IPS DF 4.7 (cell line): ENCODE measurements at regions not wholly inside any gene's neighbourhood (a gene's known extent, or its start where the extent isn't known, plus 50 kb on each side); places are given as distances from the start of the nearest gene placed in this dataset.

Experiments
- DNase-seq: peaks from one replicate; pipeline ENCODE4 v3.0.0-alpha.2; 2013; ENCODE audit warnings: low spot score; ENCODE audit errors: extremely low read depth

GRCh38 chr11:70838198-70838597 is 414.2 kb downstream of the SHANK2 start:
- no peak for DNase-seq

GRCh38 chr11:70839851-70840250 is 412.5 kb downstream of the SHANK2 start:
- no peak for DNase-seq

GRCh38 chr11:70841264-70841663 is 411.1 kb downstream of the SHANK2 start:
- DNase-seq, result no peak

- no peak for DNase-seq
These were observed 410.1 kb downstream of the SHANK2 start for GRCh38 chr11:70842256-70842655.

GRCh38 chr11:70842701-70843100 is 409.7 kb downstream of the SHANK2 start:
- no peak for DNase-seq

GRCh38 chr11:70843906-70844305 is 408.5 kb downstream of the SHANK2 start:
- DNase-seq, result no peak

GRCh38 chr11:70844387-70844786 is 408.0 kb downstream of the SHANK2 start:
- DNase-seq, result no peak

GRCh38 chr11:70845591-70846041 is 406.8 kb downstream of the SHANK2 start:
- DNase-seq, result no peak

- DNase-seq, result no peak
These were observed 405.4 kb downstream of the SHANK2 start for GRCh38 chr11:70846781-70847655.

GRCh38 chr11:70848243-70848750 is 404.1 kb downstream of the SHANK2 start:
- no peak for DNase-seq

- no peak for DNase-seq
These were observed 403.3 kb downstream of the SHANK2 start for GRCh38 chr11:70849031-70849430.

- no peak for DNase-seq
These were observed 401.1 kb downstream of the SHANK2 start for GRCh38 chr11:70851308-70851707.

- DNase-seq, result no peak
These were observed 400.5 kb downstream of the SHANK2 start for GRCh38 chr11:70851907-70852306.

- DNase-seq, result no peak
These were observed 399.2 kb downstream of the SHANK2 start for GRCh38 chr11:70853068-70853769.

GRCh38 chr11:70853770-70854108 is 398.6 kb downstream of the SHANK2 start:
- no peak for DNase-seq

GRCh38 chr11:70854201-70854600 is 398.2 kb downstream of the SHANK2 start:
- DNase-seq, result no peak

- DNase-seq, result no peak
These were observed 397.3 kb downstream of the SHANK2 start for GRCh38 chr11:70854901-70855556.

GRCh38 chr11:70857894-70858293 is 394.5 kb downstream of the SHANK2 start:
- DNase-seq, result no peak

- DNase-seq, result no peak
These were observed 393.2 kb downstream of the SHANK2 start for GRCh38 chr11:70859180-70859579.

GRCh38 chr11:70860888-70861287 is 391.5 kb downstream of the SHANK2 start:
- no peak for DNase-seq

GRCh38 chr11:70861559-70861958 is 390.8 kb downstream of the SHANK2 start:
- DNase-seq, result no peak

GRCh38 chr11:70862093-70862492 is 390.3 kb downstream of the SHANK2 start:
- DNase-seq, result no peak
